HG03460 (cell line): ENCODE measurements at regions not wholly inside any gene's neighbourhood (a gene's known extent, or its start where the extent isn't known, plus 50 kb on each side); places are given as distances from the start of the nearest gene placed in this dataset.
"Not testable (repeated sequence)": the region's sequence is repeated elsewhere in the genome, so short reads cannot be mapped to it uniquely, and the experiment has no call there.

Experiments
- ATAC-seq: cut with Tn5 transposase; IDR thresholded peaks from one replicate; pipeline ENCODE4 v1.9.1; 2021; ENCODE audit not compliant: unreplicated experiment

GRCh38 chr15:66993874-66994696 lies 71.3 kb upstream of the SMAD3 start:
- no peak for ATAC-seq

GRCh38 chr15:66994927-66995656 lies 70.3 kb upstream of the SMAD3 start:
- ATAC-seq = no peak

GRCh38 chr15:66996094-66996493 lies 69.3 kb upstream of the SMAD3 start:
- no peak for ATAC-seq

GRCh38 chr15:66997212-66997611 lies 68.2 kb upstream of the SMAD3 start:
- no peak for ATAC-seq

- ATAC-seq = not testable (repeated sequence)
Measured at GRCh38 chr15:66998234-66998633, 67.2 kb upstream of the SMAD3 start.

- no peak for ATAC-seq
Measured at GRCh38 chr15:66999046-66999968, 66.1 kb upstream of the SMAD3 start.

GRCh38 chr15:67000896-67001295 lies 64.5 kb upstream of the SMAD3 start:
- ATAC-seq = no peak

GRCh38 chr15:67002368-67002767 lies 63.0 kb upstream of the SMAD3 start:
- ATAC-seq = no peak

GRCh38 chr15:67003586-67003985 lies 61.8 kb upstream of the SMAD3 start:
- no peak for ATAC-seq

GRCh38 chr15:67004142-67004541 lies 61.3 kb upstream of the SMAD3 start:
- no peak for ATAC-seq

GRCh38 chr15:67005294-67005996 lies 60.0 kb upstream of the SMAD3 start:
- ATAC-seq = no peak

- no peak for ATAC-seq
Measured at GRCh38 chr15:67006083-67007065, 59.0 kb upstream of the SMAD3 start.

GRCh38 chr15:67009576-67010569 lies 55.5 kb upstream of the SMAD3 start:
- ATAC-seq = no peak

GRCh38 chr15:67010898-67011616 lies 54.3 kb upstream of the SMAD3 start:
- ATAC-seq = no peak

GRCh38 chr15:67011617-67012005 lies 53.8 kb upstream of the SMAD3 start:
- no peak for ATAC-seq

GRCh38 chr15:67013696-67014095 lies 51.7 kb upstream of the SMAD3 start:
- ATAC-seq = no peak
